Stimulated activated effector memory CD8-positive, alpha-beta T cell treated with anti-CD3 and anti-CD28 coated beads, Interleukin-12 subunit alpha, Interleukin-12 subunit beta, amount 100 ng/mL, for 72 hours (primary cell): ENCODE measurements at regions not wholly inside any gene's neighbourhood (a gene's known extent, or its start where the extent isn't known, plus 50 kb on each side); places are given as distances from the start of the nearest gene placed in this dataset.

Source experiments
- ATAC-seq: fragments of 150-1000 bp; cut with Tn5 transposase; 2 replicates; pipeline ENCODE4 v1.10.0; 2021
- DNase-seq, 2 donors: peaks; one replicate each; pipeline ENCODE4 v3.0.0; 2021 to 2022; ENCODE audit warnings: low spot score in 2 of 2
- H3K27ac Mint-ChIP-seq: one replicate; pipeline ENCODE4 v1.8.0; 2022; ENCODE audit warnings: mild to moderate bottlenecking, mixed read lengths
- H3K36me3 Mint-ChIP-seq: one replicate; pipeline ENCODE4 v1.8.0; 2022; ENCODE audit warnings: mild to moderate bottlenecking, mixed read lengths
- H3K4me1 Mint-ChIP-seq: one replicate; pipeline ENCODE4 v1.8.0; 2022; ENCODE audit warnings: mixed read lengths
- H3K4me3 Mint-ChIP-seq: one replicate; pipeline ENCODE4 v1.8.0; 2022; ENCODE audit warnings: mild to moderate bottlenecking, mixed read lengths
- H3K9me3 Mint-ChIP-seq: one replicate; pipeline ENCODE4 v1.8.0; 2022; ENCODE audit warnings: mixed read lengths

DNA sequence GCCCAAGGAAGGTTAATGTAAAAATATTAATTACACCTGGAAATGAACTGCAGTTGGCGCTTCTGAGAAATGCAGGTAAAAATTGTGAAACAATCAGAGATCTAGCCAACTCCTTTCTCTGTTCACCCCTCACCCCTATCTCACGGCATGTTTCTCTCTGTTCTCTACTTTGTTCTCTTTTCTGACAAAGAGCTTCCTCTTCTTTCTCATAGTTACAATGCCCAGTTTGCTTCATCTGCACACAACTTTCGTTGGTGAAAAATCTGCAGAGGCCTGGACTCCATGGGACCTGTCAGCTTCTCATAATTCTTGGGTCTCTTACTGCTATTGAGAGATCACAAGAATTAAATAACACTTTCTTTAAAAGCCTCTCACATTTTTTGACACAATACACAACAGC lies 212.9 kb upstream of the LRRN1 start:
- Mint-ChIP-seq H3K4me3 (no peak overlapping the region), H3K9me3 (peaks cover 4% of the 10 kb centered on the region), H3K4me1 (no peaks in the 10 kb centered on the region), H3K36me3 (no peaks in the 10 kb centered on the region), H3K27ac (no peak overlapping the region)
- ATAC-seq (no peak), DNase-seq (no peak)

DNA sequence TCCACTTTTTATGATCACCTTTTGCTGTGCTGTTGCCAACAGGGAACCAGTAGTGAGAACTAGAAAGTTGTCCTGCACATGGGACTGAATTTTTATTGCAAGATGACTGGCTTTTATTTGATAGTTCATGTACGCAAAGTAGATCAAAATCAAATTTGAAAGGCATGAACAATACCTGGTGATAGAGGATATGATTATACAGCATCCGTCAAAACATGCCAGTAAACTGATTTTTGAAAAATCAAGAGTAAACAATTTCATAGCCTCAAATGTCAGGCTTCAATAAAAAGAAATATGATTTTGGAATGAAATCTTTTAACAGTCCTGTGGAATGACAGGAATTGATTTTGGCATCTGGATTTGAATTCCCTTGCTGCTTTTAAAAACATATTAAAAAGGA lies 219.6 kb upstream of the LRRN1 start:
- no peak overlapping the region for H3K27ac Mint-ChIP-seq
- ATAC-seq (no peak), DNase-seq (no peak)
- no peak overlapping the region for H3K4me3 Mint-ChIP-seq
- H3K9me3 Mint-ChIP-seq: peaks cover 4% of the 10 kb centered on the region
- no peaks in the 10 kb centered on the region for H3K4me1 Mint-ChIP-seq
- H3K36me3 Mint-ChIP-seq: no peaks in the 10 kb centered on the region

DNA sequence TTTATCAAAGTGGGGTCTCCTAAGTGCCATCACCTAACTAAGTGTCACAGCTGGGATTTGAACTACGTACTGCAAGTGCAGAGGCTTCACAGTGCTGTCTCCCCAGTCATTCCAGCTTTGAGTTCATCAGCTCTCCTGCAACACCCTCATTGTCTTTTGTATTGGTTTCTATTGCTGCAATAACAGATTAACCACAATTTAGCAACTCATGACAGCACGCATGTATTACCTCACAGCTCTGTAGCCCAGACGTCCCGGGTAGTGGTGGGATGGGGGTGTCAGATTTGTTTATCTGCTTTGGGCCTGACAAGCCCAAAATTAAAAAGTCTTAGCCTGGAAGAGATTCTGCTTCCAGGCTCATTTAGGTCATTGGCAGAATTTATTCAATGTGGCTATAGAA lies 220.5 kb upstream of the LRRN1 start:
- H3K27ac Mint-ChIP-seq: no peak overlapping the region
- H3K9me3 Mint-ChIP-seq: peaks cover 4% of the 10 kb centered on the region
- H3K36me3 Mint-ChIP-seq: no peaks in the 10 kb centered on the region
- H3K4me3 Mint-ChIP-seq: no peak overlapping the region
- no peaks in the 10 kb centered on the region for H3K4me1 Mint-ChIP-seq
- ATAC-seq: no peak
- no peak for DNase-seq

DNA sequence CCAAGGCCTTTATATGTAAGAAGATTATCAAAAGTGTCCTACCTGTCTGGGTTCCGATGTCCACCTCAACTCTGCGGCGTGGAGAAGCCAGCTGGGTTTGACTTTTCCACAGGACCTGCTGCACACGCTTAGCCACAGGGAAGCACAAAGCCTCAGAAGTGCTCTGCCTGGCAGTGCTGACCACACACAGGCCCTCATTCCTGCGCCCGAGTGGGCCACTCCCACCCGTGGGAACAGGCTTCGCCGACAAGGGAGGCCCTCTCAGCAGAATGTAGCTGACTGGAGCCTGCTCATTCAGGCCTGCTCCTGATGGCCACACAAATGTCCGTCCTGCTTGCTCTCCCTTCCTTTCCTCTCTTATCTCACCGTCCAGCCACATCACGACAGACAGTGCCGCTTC lies 221.4 kb upstream of the LRRN1 start:
- peaks cover 4% of the 10 kb centered on the region for H3K9me3 Mint-ChIP-seq
- H3K36me3 Mint-ChIP-seq: no peaks in the 10 kb centered on the region
- no peak overlapping the region for H3K4me3 Mint-ChIP-seq
- DNase-seq: no peak
- no peak for ATAC-seq
- no peak overlapping the region for H3K27ac Mint-ChIP-seq
- H3K4me1 Mint-ChIP-seq: no peaks in the 10 kb centered on the region

DNA sequence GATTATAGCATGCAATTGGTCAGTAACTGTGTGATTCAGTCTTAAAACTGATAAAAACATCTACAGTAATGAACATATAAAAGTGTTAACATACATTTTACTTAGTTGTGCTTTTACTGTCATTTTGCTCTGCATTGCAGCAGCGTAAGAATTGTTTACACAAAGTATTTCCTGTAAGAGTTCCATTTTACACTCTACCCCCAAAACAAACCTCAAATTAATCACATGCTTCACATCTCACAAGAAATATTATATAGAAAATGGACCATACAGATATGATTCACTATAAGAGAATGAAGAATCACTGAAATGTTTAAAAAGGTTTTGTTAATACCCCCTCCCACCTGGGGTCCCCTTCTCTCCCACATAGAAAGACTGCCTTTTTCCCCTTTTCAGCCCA lies 225.9 kb upstream of the LRRN1 start:
- DNase-seq (no peak), ATAC-seq (no peak)
- Mint-ChIP-seq H3K36me3 (no peaks in the 10 kb centered on the region), H3K27ac (no peak overlapping the region), H3K9me3 (peaks cover 6% of the 10 kb centered on the region), H3K4me1 (no peaks in the 10 kb centered on the region), H3K4me3 (no peak overlapping the region)

DNA sequence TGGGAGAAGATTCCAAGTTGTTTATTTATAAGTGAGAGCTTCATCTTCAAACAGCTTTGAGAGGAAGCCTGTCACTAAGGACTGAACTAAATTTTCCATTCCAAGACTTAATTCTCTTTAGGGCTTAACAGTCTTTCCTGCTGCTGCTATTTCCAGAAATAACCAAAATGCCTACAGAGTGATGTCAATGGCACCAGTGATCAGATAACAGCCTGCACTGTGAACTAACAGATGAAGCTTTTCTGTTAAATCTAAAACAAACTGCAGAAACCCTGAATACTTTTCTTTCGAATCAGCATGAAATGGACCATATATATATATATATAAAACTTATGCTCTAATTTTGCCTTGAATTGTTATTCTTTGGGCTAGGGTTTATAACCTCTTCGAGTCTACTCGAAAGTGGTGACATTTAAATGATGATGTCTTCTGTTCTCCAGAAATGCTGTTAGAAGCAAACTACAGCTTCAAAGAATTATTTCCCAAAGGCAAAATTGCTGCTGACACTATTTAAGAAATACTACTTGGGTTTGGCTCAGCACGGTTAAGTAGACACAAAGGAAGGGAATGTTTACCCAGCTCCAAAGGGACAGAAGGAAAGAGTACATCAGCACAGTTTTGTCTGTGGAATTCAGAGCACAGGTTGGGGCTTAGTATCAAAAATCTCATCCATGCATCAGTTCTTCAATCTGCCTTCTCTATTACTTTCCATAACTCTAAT lies 238.5 kb upstream of the LRRN1 start:
- Mint-ChIP-seq H3K9me3 (peaks cover 3% of the 10 kb centered on the region), H3K4me3 (no peak overlapping the region), H3K27ac (no peak overlapping the region), H3K4me1 (no peaks in the 10 kb centered on the region), H3K36me3 (no peaks in the 10 kb centered on the region)
- ATAC-seq (no peak), DNase-seq (no peak)

DNA sequence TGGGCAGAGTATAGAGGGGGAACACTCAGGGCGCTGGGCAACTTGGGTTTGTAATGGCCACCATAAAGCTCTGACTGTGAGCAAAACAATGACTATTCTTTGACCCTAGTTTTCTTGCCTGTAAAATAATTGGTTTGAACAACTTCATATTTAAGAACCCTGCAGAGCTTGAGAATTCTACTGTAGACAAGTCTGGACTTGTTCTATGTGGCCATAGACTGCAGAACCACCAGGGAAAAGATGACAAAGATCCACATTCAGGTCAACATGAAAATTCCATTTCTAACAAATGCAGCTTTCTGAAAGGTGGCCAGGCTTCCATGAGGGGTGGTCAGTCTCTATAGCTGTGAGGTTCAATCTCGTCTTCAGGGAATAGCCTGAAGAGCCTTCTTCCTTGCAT lies 239.4 kb upstream of the LRRN1 start:
- Mint-ChIP-seq H3K27ac (no peak overlapping the region), H3K4me1 (no peaks in the 10 kb centered on the region), H3K4me3 (no peak overlapping the region), H3K9me3 (peaks cover 3% of the 10 kb centered on the region), H3K36me3 (no peaks in the 10 kb centered on the region)
- no peak for DNase-seq
- no peak for ATAC-seq

DNA sequence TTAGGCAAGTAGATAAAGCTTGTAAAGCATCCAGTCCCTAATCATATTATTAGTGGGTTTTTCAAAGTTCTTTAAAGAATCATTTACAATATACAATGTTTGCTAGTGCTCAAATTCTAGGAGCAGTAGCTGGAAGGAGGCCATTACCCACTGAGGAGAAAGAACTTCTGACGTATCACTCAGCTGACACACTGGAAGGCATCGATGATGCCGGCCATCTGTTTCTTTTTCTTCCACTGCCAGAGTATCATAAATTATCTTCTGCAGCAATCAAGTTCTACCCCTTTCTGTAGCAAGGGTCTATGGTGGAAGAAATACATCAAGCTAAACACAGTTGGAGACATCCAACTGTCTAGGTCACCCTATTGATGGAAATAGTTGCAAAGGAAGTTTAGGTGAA lies 243.2 kb upstream of the LRRN1 start:
- H3K4me3 Mint-ChIP-seq: no peak overlapping the region
- ATAC-seq: no peak

DNA sequence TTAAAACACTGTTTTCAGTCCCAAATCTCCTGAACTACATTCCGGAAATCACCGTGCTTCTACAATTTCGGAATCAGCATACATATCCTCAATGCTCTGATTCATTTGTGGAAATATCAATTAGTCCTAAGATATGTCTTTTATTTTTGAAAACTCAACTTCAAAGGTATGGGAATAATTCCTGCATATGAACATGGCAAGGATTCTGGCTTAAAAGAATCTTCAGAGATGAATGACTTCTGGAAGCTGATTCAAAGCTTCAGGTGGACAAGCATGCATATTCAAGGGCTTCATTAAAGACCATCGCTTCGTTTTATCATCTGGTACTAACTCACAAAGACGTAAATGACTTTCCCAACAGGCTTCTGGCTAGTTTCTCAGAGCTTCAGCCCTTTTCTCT lies 246.0 kb upstream of the LRRN1 start:
- H3K4me1 Mint-ChIP-seq: no peaks in the 10 kb centered on the region
- no peak for DNase-seq
- no peak overlapping the region for H3K4me3 Mint-ChIP-seq
- no peaks in the 10 kb centered on the region for H3K36me3 Mint-ChIP-seq
- H3K9me3 Mint-ChIP-seq: peaks cover 7% of the 10 kb centered on the region
- no peak for ATAC-seq
- no peak overlapping the region for H3K27ac Mint-ChIP-seq

More for the DNA sequence above, 243.2 kb upstream of the LRRN1 start:
- Mint-ChIP-seq H3K4me1 (no peaks in the 10 kb centered on the region), H3K9me3 (peaks cover 3% of the 10 kb centered on the region), H3K36me3 (no peaks in the 10 kb centered on the region), H3K27ac (no peak overlapping the region)
- no peak for DNase-seq

DNA sequence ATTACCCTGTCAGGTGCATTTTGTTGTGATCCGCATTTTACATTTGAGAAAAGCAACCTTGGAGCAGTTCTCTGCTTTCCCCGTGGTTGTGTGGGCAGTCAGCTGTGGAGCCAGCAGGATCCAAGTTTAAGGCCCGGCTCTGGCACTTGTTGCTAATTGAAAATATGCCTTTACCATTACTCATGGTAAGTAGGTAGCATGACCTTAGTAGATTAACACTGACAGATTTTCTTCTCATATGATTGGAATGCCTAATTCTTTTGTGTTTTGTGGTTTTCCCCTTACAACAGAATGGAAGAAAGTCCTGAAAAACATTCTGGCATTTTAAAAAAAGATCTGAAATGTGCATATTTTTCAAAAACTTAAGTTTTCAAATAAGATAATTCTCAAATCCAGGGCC lies 246.5 kb upstream of the LRRN1 start:
- Mint-ChIP-seq H3K27ac (no peak overlapping the region), H3K4me3 (no peak overlapping the region), H3K36me3 (no peaks in the 10 kb centered on the region), H3K4me1 (no peaks in the 10 kb centered on the region), H3K9me3 (peaks cover 6% of the 10 kb centered on the region)
- DNase-seq (no peak), ATAC-seq (no peak)

DNA sequence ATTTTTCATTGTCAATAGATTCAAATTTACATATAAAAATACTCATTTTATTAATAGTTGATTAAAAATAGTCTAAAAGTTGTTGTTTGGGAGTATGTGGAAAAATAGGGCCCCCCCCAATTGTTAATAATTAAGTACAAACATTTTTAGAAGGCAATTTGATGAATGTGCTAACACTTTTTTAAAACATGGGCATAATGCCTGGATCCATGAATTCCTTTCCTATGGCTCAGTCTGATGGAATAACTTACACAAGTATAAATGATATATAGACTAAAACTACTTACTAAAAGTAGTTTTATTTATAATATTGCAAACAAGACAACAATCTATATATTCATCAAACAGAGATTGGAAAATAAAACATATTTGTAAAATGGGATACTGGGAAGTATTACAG lies 247.2 kb upstream of the LRRN1 start:
- no peak overlapping the region for H3K4me3 Mint-ChIP-seq

DNA sequence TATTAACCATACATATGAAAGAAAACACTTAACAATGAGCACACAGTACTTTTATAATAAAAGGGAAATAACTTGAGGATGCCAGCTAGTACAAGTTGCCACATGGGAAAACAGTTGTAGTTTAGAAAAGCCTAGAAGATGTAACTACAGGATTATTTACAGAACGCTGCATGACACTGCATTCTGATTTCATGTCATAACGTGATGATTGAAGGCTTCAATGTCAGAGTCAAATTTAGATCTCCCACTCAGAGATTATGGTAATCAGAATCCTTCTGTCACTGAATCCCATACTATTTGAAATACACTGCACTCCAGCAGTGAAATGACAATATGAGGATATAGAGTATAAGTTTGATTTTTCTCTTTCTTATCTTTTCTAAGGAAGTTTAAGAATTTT lies 253.9 kb upstream of the LRRN1 start:
- Mint-ChIP-seq H3K9me3 (peaks cover 9% of the 10 kb centered on the region), H3K27ac (no peak overlapping the region), H3K36me3 (no peaks in the 10 kb centered on the region), H3K4me1 (no peaks in the 10 kb centered on the region), H3K4me3 (no peak overlapping the region)
- DNase-seq: no peak
- ATAC-seq: no peak

More for the DNA sequence above, 247.2 kb upstream of the LRRN1 start:
- H3K9me3 Mint-ChIP-seq: peaks cover 6% of the 10 kb centered on the region
- no peak overlapping the region for H3K27ac Mint-ChIP-seq
- no peaks in the 10 kb centered on the region for H3K36me3 Mint-ChIP-seq
- no peak for ATAC-seq
- no peak for DNase-seq
- no peaks in the 10 kb centered on the region for H3K4me1 Mint-ChIP-seq

DNA sequence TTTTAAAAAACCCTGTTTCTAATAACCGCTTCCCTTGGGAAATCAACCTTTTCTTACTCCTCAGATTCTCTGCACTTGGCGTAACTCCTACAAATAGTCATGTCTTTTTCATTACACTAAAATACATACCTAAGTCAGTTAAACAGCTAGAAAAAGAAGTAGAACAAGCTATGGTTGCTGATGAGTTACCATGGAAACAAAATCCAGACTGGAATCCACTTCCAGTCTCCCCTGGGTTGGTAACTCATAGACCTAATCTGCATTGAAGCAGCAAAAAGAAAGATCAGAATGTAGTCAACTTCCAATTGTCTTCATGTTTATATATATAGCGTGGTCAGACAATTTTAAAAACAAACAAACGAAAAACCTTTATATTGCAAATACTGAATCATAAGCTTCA lies 260.8 kb upstream of the LRRN1 start:
- ATAC-seq (no peak), DNase-seq (no peak)
- no peak overlapping the region for H3K4me3 Mint-ChIP-seq
- no peaks in the 10 kb centered on the region for H3K4me1 Mint-ChIP-seq
- H3K9me3 Mint-ChIP-seq: peaks cover 4% of the 10 kb centered on the region
- H3K36me3 Mint-ChIP-seq: no peaks in the 10 kb centered on the region
- no peak overlapping the region for H3K27ac Mint-ChIP-seq

DNA sequence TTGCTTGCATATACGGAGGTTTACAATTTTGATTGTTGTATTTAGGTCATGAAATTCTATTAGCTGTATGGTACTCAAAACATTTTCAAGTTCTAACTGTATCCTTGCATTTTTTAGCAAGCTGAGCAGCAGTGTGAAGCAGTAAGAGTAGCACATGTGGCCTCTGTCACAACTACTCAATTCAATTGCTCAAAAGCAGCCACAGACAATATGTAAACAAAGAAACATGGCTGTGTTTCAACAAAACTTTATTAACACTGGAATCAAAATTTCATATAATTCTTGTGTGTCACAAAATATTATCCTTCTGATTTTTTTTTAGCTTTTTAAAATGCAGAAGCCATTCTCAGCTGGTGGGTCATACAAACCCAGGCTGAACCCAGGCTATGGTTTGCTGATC lies 266.7 kb upstream of the LRRN1 start:
- H3K27ac Mint-ChIP-seq: no peak overlapping the region
- no peaks in the 10 kb centered on the region for H3K9me3 Mint-ChIP-seq
- H3K36me3 Mint-ChIP-seq: no peaks in the 10 kb centered on the region
- no peak overlapping the region for H3K4me3 Mint-ChIP-seq
- ATAC-seq: no peak
- DNase-seq: no peak
- no peaks in the 10 kb centered on the region for H3K4me1 Mint-ChIP-seq

DNA sequence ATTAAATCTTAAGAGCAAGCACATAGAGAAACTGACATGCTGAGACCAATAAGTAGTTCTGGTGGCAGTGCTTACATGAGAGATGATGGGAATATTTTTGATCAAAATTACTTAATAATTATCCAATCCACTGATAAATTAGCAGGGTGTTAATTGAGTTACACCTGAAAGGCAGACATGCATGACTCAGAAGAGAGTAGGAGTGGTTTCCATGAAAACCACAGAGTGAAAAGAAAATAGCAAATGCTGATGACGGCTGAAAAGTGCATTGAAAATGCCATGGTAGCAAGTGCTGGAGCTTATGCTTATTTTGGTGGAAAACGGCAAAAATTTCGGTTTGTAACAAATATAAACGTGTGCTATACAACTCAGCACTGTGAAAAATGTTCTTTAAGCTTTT lies 267.8 kb upstream of the LRRN1 start:
- DNase-seq (no peak), ATAC-seq (no peak)
- no peaks in the 10 kb centered on the region for H3K36me3 Mint-ChIP-seq
- H3K27ac Mint-ChIP-seq: no peak overlapping the region
- no peaks in the 10 kb centered on the region for H3K4me1 Mint-ChIP-seq
- no peak overlapping the region for H3K4me3 Mint-ChIP-seq
- H3K9me3 Mint-ChIP-seq: peaks cover 3% of the 10 kb centered on the region

DNA sequence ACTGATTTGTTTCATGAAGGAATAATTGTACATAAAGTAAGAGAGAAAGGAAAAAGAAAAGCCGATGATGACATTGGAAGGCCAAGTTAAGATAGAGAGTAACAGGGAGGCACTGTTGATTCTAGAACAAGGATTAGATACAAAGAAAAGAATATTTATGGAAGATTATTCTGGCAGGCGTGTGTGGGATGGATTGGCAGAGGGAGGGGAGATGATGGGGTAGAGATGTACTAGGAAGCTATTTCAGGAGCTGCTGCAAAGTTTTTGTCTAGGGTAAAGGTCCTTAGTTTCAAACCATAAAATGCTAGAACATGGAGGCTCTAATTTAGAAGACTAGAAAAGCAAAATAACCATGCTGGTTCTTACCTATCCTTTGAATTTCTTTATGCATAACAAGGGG lies 280.0 kb upstream of the LRRN1 start:
- no peaks in the 10 kb centered on the region for H3K36me3 Mint-ChIP-seq
- no peaks in the 10 kb centered on the region for H3K4me1 Mint-ChIP-seq
- DNase-seq: no peak
- peaks cover 8% of the 10 kb centered on the region for H3K9me3 Mint-ChIP-seq
- H3K4me3 Mint-ChIP-seq: no peak overlapping the region
- H3K27ac Mint-ChIP-seq: no peak overlapping the region
- no peak for ATAC-seq

DNA sequence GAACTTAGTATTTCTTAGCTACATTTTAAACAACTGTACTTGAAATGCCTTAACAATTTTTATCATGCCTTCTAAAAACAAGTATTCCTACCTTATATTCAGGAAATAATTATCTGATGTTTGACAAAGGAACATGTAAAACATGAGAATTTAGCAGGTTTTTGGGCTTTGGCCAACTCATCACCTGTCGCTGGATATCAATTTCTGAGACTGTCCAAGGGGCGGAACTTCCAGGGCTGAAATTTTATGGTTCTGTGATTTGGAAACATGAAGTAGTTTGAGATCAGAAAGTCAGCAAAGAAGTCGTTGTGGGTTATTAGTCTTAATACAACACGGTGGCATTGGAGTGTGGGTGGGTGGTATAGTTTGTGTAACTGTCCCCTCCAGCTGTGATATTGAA lies 282.2 kb upstream of the LRRN1 start:
- Mint-ChIP-seq H3K4me1 (no peaks in the 10 kb centered on the region), H3K9me3 (peaks cover 8% of the 10 kb centered on the region), H3K36me3 (no peaks in the 10 kb centered on the region), H3K4me3 (no peak overlapping the region), H3K27ac (no peak overlapping the region)
- DNase-seq: no peak
- ATAC-seq: no peak
